Esophagus muscularis mucosa (tissue), 4 donors: ENCODE measurements at regions not wholly inside any gene's neighbourhood (a gene's known extent, or its start where the extent isn't known, plus 50 kb on each side); places are given as distances from the start of the nearest gene placed in this dataset.

Experiments
- CTCF ChIP-seq, 3 experiments: fragments of 200-600 bp in 2 of 3; fragments of 450-650 bp in 1 of 3; sonication (generic) in 2 of 3; IDR thresholded peaks; one replicate each; pipeline ENCODE4 v1.5.1; 2017 to 2019; ENCODE audit warnings: antibody characterized with exemption in 3 of 3, mild to moderate bottlenecking in 2 of 3, moderate library complexity in 1 of 3
- EP300 ChIP-seq: sonication (generic); formaldehyde crosslinking; IDR thresholded peaks from one replicate; pipeline ENCODE4 v1.6.1; 2017; ENCODE audit warnings: antibody characterized with exemption
- POLR2A ChIP-seq: fragments of 450-650 bp; IDR thresholded peaks from one replicate; pipeline ENCODE4 v1.6.1; 2017; ENCODE audit warnings: antibody characterized with exemption, moderate library complexity, mild to moderate bottlenecking, low read depth
- POLR2AphosphoS5 ChIP-seq, 2 donors: sonication (generic); formaldehyde crosslinking; IDR thresholded peaks; one replicate each; pipeline ENCODE4 v1.6.1; 2017; ENCODE audit warnings: antibody characterized with exemption in 2 of 2

GRCh38 chr15:66876731-66877476 is 174.9 kb downstream of the SMAD6 start:
- TF ChIP-seq CTCF (IDR thresholded peaks at IDR 0.05), result no peak
- TF ChIP-seq POLR2AphosphoS5 (IDR thresholded peaks at IDR 0.05), result no peak
- TF ChIP-seq POLR2A, result no peak
- TF ChIP-seq EP300, result no peak
